HG02759 (cell line): ENCODE measurements at regions not wholly inside any gene's neighbourhood (a gene's known extent, or its start where the extent isn't known, plus 50 kb on each side); places are given as distances from the start of the nearest gene placed in this dataset.

Experiments
- ATAC-seq: cut with Tn5 transposase; IDR thresholded peaks from one replicate; pipeline ENCODE4 v1.9.1; 2021; ENCODE audit warnings: mild to moderate bottlenecking, moderate library complexity; ENCODE audit not compliant: unreplicated experiment

- no peak for ATAC-seq
Observed at GRCh38 chr13:78029901-78030300, 111.3 kb upstream of the EDNRB start.

- no peak for ATAC-seq
Observed at GRCh38 chr13:78028960-78029359, 110.3 kb upstream of the EDNRB start.

GRCh38 chr13:78024996-78025395, 106.4 kb upstream of the EDNRB start:
- ATAC-seq, result no peak

GRCh38 chr13:78022164-78022877, 103.7 kb upstream of the EDNRB start:
- peak; percentile 100 for ATAC-seq

GRCh38 chr13:78020861-78021260, 102.2 kb upstream of the EDNRB start:
- ATAC-seq, result no peak

- no peak for ATAC-seq
Observed at GRCh38 chr13:78015782-78016181, 97.2 kb upstream of the EDNRB start.

GRCh38 chr13:78012046-78012445, 93.4 kb upstream of the EDNRB start:
- ATAC-seq, result no peak

- no peak for ATAC-seq
Observed at GRCh38 chr13:78004821-78005220, 86.2 kb upstream of the EDNRB start.

GRCh38 chr13:77999746-78000145, 81.1 kb upstream of the EDNRB start:
- no peak for ATAC-seq

GRCh38 chr13:77994166-77994565, 75.5 kb upstream of the EDNRB start:
- ATAC-seq, result no peak

- ATAC-seq, result no peak
Observed at GRCh38 chr13:77991003-77991402, 72.4 kb upstream of the EDNRB start.

- ATAC-seq, result no peak
Observed at GRCh38 chr13:77989281-77989680, 70.7 kb upstream of the EDNRB start.

GRCh38 chr13:77988355-77988754, 69.7 kb upstream of the EDNRB start:
- no peak for ATAC-seq

- no peak for ATAC-seq
Observed at GRCh38 chr13:77986713-77987112, 68.1 kb upstream of the EDNRB start.

- no peak for ATAC-seq
Observed at GRCh38 chr13:77985866-77986636, 67.4 kb upstream of the EDNRB start.

GRCh38 chr13:77981281-77981881, 62.8 kb upstream of the EDNRB start:
- no peak for ATAC-seq

GRCh38 chr13:77980592-77980991, 62.0 kb upstream of the EDNRB start:
- ATAC-seq, result no peak

GRCh38 chr13:77979721-77980385, 61.2 kb upstream of the EDNRB start:
- ATAC-seq, result no peak

- no peak for ATAC-seq
Observed at GRCh38 chr13:77975358-77976042, 56.9 kb upstream of the EDNRB start.

GRCh38 chr13:77969299-77969698, 50.7 kb upstream of the EDNRB start:
- no peak for ATAC-seq
